ENCODE measurements at regions not wholly inside any gene's neighbourhood (a gene's known extent, or its start where the extent isn't known, plus 50 kb on each side); places are given as distances from the start of the nearest gene placed in this dataset.

DNA sequence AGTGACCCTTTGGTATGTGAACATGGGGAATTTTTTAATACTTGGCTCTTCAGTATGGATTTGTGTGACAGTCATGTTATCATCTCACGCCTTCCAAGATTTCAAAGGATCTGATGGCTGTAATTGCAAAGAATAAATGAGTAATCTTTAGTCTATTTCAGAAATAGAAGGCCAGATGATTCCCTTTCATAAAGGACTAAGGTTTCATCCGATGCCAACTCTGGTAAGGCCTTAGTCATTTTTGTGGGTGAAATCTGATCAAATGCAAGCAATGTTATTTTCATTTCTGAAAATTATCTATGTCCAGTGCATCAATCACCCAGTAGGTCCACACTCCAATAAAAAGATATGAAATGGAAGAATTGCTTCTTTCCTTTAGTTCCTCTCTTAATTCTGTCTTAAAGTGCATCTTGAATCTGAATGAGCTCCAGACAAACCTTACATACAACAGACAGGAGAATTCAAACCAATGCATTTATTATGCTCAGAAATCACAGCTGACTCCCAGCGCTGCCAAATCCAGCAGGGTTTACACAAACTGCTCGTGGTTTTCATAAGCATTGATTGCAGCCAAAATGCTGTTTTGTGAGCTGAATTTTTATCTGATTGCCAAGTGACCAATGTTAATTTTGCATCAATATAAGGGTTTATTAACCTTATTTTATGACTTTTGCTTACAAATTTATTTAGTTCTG lies 565.2 kb upstream of the MARCKS start:
- DNase-seq (ENCODE audit: low read depth in 2 of 2), result no peak

DNA sequence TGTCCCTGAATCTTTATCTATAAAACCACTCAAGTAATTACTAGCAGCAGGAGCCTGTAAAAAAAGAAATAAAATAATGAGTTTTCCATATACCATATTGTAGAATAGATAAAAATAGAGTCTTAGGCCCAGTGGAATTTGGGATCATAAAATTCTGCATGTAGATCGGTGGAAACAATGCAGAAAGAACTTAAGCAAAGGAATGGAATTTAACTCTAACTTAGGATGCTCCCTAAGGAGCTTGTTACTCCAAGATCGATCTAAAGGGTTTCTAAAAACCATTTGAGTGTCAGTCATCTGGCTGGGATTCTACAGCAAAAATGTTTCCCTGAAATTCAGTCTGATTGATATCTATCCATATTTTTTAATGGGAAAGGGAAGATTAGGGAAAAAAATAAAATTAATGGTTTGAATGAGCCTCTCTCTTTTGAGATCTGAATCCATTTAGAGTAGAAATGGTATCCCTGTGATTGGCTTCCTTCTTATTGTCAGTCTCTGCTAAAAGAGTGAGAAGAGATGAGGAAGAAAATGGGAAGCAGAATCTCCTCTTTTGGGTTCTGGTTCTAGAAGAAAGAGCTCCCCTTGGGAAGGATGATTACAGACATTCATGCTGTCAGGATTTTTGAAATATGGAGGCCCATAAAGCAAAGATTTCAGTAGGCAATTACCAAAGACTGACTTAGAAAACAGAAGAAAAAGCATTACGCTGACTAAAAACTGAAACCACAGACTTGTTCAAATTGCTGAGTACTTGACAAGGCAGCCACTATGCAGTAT lies 564.3 kb upstream of the MARCKS start:
- no peak for DNase-seq (ENCODE audit: low read depth in 2 of 2)

DNA sequence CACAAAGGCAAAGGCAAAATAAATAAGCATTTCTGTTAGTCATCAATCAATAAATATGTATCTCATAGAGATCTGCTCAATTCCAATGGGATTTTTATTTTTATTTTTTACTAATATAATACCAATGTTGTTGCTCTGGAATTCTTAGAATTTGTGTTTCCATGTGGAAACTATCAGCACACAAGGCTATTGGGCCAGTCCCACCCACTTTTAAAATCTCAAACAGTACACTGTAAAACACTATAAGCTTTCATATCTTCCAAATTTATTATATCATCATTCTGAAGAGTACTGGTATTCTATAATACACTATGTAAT lies 563.8 kb upstream of the MARCKS start:
- DNase-seq (ENCODE audit: low read depth in 2 of 2), result no peak

DNA sequence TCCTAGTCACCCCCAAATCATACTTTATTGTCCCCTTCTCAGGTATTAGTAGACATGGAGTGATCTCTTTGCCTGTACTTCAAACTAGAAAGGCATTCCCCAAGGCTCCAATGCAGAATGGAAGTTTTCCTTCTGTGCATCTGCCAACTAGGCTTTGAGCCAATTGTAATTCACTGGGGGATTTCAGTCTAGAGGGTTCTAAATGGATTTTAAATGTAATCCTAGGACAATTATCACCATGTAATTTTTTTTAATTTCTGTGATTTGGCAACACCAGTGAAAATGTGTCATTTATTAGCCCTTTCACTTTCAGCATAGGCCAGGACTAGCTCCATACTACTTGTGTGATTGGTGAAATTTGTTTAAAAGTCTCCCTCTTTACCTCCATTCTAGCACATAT lies 557.6 kb upstream of the MARCKS start:
- no peak for DNase-seq (ENCODE audit: low read depth in 2 of 2)

DNA sequence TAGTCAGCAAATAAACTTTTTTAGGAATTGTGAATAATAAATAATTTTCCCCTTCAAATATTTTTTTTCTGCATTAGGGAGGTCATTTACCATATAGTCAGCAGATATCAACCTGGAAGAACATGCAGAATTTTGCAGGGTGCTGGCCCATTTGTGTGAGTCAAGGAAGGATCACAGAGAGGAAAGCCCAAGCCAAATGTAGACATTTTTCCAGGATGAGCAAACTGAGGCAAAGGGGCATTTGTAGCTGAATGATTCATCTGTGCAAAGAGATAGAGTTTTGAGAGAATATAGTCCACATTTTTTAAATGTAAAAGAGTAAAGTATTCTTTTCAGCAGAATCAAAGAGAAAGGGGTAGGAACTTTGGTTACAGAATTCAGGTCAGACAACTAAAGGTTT lies 555.5 kb upstream of the MARCKS start:
- no peak for DNase-seq (ENCODE audit: low read depth in 2 of 2)

DNA sequence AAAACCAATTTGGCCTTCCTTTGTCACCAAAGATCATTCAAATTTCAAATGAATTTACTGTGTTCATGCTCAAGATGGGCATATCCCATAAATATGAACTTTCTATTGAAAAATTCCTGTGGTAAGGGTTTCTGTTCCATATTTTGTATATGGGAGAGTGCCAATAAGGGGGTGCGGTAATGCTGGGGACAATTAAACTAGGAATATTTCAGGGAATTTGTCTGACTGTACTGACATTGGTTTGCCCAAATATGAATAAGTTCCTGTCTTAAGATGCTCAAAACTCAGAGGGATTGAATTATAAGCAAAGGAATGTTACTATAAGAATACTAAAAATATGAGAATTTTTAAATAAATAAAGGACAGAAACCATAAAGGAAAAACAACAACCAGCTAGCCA lies 553.0 kb upstream of the MARCKS start:
- DNase-seq (ENCODE audit: low read depth in 2 of 2), result no peak

DNA sequence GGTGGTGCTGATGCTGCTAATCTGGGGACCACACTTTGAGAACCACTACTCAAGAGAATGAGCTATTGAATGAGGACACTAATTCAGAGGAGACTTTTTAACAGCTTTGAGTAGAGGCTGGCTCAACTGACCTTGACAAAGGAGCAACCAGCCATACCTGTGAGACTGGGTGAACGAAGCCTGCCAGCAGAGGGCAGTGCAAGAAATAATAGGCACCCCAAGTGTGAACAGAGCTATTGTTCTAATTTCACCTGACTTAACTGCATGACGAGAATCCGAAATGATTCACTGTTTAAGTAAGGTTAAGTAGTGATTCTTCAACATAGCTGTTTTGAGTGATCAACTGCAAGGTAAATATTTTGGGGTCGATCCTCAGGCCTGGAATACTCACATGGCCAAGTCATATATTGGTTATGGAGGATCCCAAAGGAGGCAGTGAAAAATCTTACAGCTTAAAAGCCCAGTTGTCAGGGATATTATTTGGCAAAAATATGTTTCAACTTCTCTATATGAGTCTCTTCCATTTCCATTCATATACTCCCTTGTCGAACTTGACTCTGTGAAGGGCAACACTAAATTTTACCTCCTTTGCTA lies 550.5 kb upstream of the MARCKS start:
- DNase-seq (ENCODE audit: low read depth in 2 of 2), result peak; percentile 3 to 17

DNA sequence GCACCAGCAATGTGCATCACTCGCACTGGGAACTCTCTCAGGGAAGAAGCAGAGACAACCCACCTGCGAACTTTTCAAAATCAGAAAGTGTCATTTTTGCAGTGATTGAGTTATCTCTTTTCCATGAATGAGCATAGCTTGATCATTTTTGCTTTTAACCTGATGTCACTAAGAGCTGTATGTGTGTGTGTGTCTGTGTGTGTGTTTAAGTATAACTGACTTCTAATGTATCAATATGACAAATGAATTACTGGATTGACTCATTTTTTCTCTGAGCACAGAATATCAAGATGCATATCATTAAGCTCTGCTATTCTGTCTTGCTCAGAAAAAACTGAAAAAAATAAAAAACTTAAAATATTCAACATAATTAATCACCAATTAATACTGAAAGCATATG lies 548.9 kb upstream of the MARCKS start:
- no peak for DNase-seq (ENCODE audit: low read depth in 2 of 2)

DNA sequence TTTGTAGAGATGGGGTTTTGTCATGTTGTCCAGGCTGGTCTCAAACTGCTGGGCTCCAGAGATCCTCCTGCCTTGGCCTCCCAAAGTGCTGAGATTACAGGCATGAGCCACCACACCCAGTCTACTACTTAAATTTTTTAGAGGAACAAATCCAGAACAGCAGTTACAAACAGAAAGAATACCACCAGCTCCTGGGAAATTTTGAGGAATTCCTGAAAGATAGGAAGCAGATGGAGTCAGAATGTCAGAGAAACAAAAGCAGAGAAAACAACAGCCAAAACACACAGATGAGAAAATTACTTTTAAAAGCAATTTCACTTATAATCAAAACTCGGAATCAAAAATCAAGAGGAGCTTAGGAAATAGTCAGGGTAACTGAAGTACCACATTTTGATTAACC lies 543.3 kb upstream of the MARCKS start:
- DNase-seq (ENCODE audit: low read depth in 2 of 2), result no peak

DNA sequence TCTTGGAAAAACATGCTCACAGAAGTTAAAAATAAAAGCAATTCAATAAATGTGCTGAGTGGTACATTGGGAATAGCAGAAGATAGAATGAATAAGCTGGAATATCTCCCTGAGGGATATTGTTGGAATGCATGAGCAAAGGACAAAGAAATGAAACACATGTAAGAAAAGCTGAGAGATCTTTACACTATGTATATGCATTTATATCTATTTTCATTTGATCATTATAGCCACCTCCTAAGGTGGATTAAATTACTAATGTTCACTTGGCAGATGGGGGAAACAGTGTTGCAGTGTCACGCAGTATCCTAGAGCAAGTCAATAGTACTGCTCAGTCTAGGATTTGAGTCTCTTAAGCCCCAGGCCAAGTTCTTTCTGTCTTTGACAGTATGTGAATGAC lies 542.0 kb upstream of the MARCKS start:
- DNase-seq (ENCODE audit: low read depth in 2 of 2), result no peak

DNA sequence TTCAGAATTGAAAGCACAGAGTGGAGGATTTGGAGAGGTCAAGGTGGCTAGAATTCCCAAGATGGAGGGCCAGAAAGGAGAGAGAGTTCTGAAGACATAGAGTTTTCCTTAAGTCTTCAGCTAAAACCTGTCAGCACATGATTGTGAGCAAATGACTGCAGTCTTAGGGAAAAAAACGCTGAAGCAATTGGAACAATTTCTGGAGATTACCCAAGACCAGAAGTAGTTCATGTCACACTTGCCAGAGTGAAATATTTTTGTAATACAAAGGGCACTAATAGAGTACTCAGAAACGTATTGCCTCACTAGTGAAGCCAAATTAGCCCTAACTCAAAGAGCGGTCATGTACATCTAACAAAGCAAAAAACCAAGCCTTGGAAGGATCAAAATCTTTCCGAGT lies 541.3 kb upstream of the MARCKS start:
- DNase-seq (ENCODE audit: low read depth in 2 of 2), result no peak

DNA sequence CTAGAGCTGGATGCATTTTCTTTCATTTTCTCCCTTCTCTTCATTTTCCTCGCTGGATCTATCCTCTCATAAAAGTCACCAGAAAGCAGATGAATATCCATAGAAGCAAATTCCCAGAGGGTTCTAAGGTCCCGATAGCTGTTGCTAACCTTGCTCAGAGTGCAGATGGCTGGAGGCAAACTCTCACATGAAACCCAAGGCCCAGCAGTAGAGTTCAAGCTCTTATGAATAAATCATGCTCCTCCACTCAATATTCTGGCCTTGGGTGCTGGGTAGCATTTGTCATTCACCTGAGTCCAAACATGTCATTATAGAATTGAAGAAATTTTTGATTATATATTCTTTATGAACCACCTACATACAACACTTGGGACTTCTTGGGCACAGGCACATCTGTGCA lies 539.7 kb upstream of the MARCKS start:
- DNase-seq (ENCODE audit: low read depth in 2 of 2), result no peak

DNA sequence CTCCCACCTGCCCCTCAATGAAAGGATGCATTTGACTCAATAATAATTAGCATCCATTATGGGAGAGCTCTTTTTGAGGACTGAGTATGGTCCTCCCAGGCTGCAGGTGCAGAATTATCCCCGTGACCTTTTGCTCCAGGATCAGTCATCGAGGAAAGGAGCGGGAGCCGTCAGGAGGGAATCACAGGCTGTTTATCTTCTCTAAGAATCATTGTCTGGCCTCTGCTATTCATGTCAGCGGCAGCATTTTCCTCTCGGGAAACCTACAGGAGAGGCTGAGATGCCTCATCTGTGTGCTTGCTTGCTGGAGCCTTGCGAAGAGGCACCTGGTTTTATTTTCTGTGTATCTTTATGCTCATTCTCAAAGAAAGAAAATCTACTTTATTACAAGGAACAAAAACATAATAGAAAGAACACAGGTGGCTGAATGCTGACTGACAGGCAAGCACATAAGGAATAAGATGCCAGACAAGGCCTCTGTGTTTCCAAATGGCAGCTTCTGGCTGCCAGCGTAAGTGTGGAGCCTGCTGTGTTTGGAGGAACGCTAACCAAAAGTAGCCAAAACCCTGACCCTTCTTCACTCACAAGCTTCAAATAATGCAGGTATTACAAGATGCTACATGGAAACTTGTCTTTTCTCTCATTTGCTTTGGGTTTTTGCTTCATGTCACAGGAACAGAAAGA lies 539.1 kb upstream of the MARCKS start:
- DNase-seq (ENCODE audit: low read depth in 2 of 2), result no peak

DNA sequence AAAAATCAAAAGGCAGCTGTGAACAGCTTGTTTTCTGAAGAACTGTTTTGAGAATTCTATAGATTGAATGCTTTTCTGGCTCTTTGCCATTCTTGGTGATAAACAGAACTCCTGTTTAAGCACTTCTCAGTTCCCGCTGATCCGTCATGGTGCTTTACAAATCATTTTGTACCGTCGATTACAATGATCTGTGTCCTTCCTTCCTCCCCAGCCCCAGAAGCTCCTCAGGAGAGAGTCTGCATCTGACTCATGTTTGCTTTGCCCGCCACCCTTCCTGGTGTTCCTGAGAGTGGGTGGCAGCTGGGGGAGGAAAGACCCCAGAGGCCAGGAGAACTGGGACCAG lies 538.6 kb upstream of the MARCKS start:
- DNase-seq (ENCODE audit: low read depth in 2 of 2), result no peak

DNA sequence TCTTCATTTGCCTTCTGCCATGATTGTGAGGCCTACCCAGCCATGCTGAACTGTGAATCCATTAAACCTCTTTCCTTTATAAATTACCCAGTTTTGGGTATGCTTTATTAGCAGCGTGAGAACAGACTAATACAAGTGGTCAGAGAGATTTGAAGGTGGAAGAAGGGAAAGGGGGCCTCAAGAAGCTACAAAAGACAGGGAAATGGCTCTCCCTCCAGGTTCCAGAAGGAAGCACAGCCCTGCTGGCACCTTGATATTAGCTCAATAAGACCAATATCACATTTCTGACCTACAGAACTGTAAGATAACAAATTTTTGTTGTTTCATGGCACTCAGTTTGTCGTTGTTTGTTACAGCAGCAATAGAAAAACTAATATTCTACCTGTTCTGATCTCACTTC lies 536.5 kb upstream of the MARCKS start:
- no peak for DNase-seq (ENCODE audit: low read depth in 2 of 2)

DNA sequence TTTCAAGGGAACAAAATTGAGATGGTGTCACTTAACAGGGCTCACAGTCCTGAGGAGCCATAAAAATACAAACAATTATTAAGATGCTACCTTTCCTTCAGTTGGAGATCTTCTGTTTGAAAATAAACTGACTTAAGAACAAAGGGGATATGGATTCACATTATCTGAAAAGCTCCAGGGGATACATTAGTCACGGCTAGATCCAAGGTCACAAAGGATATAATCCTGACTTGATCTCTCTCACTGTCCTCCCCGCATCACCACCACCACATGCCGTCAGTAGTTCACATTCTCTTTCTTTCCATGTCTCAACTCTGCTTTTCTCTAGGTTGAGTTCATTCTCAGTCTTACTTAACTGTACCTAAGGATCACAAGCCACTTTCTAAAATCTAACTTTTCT lies 530.4 kb upstream of the MARCKS start:
- DNase-seq (ENCODE audit: low read depth in 2 of 2), result no peak

DNA sequence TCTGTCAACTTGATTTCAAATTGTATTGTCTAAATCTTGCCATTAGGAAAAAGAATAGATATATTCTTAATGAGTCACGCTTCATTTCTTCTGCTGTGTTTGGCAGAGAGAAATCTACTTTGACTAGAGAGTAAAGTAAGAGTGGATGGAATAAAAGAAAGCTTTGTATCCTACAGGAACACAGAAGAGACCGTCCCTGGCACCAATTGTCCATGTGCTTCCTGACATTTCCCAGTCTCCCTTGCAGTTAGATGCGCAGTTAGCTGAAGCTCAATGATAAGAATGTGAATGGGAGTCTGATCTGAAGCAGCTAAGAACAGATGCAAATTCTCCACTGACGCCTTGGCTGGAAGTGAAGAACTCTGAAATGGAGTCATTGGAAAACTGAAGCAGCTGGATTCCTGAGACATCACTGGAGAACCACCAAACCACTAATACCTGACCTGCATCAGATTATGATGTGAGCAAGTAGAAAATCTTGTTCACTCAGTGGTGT lies 528.2 kb upstream of the MARCKS start:
- no peak for DNase-seq (ENCODE audit: low read depth in 2 of 2)

DNA sequence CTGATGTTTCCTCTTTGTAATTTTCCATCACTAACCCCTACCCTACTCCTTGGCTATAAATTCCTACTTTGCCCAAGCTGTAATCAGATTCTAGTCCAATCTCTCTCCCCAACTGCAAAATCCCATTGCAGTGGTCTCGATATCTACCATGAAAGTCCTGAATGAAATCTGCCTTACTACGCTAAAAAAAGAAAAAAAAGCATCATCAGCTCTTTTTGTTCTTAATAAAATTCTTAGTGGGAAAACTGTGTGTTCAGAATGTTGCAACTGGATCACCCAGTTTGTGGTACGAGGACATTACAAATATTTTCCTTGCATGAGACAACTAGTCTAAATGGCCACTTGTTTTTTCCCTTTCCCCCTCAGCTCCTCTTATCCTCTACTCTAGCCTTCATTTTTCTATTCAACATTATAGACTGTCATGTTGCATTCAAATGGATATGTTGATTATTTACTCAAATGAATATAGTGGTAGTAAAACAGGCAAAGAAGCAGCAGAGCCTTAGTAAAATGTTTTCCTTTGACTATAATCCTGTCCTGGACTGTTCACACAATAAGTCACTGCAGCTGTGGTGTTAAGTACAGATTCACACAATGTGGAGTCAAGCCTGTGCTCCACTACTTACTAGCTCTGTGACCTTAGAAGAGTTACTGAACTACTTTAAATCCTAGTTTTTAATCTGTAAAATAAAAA lies 527.1 kb upstream of the MARCKS start:
- no peak for DNase-seq (ENCODE audit: low read depth in 2 of 2)

DNA sequence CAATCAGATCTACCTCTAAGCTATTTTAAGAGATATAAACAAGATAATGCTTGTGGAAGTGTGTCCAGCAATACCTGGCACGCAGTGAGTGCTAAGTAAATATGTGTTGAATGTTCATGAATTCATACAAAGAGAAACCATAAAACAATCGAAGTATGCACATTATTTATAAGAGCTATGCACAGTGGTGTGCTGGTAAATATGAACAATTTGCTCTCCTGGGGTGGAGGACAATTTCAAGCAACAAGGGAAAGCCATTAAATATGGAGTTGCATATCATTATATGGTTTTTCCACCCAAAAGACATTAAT lies 526.6 kb upstream of the MARCKS start:
- no peak for DNase-seq (ENCODE audit: low read depth in 2 of 2)

DNA sequence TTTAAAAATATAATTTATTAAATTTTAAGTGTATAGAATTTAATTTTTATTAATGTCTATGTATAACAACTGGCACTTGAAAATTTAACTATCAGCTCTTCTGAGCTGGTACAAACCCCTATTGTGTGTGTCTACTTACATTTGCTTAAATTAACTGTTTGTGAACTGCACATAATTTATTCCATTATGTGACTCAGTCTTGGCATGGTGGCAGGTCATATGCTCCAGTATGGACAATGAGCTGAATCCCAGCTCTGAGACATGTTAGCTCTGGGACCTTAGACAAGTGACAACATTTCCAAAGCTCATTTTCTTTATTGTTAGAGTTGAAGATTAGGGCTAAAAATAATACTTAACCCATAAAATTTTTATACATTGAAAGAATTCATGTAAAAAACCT lies 526.1 kb upstream of the MARCKS start:
- no peak for DNase-seq (ENCODE audit: low read depth in 2 of 2)

DNA sequence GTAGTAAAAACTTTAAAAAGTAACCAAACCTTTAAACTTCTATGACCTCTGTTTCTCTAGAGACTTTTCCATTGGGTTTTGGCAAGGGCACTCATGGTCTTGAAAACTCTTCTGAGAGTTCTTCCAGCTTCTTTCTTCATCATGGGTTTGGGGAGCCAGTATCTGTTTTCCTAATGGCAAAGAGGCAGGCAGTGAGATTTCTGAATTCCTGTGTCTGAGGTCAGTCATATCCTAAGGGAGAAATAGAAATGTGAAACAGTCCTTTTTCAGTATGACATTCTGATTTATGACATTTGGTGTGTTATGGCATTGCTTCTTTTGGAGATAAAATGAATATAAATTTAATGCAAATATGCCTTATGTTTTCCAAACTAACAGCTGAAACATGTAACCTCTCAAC lies 518.5 kb upstream of the MARCKS start:
- no peak for DNase-seq (ENCODE audit: low read depth in 2 of 2)

DNA sequence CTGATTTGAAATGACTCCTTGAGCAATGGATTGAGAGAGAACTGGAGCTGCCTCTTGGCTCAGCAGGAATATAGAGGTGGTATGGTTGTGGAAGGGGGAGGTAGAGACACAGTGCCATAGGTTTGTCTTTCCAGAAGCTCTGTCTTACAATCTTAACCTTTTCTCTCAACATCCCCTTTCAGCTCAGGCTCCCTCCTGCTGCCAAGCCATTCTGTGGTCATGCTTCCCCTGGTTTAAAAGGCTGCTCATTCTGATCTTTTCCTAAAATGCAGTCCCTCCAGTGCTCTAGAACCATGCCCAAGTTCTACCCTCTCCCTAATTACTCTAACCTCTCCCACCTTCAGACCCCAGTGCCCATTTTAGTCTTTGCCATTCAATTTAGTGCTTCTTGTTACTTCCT lies 517.9 kb upstream of the MARCKS start:
- DNase-seq (ENCODE audit: low read depth in 2 of 2), result no peak

Data from stimulated activated CD4-positive, alpha-beta T cell treated with anti-CD3 and anti-CD28 coated beads, Interleukin-4, amount 100 ng/mL, for 48 hours (primary cell).